ENCODE measurements at regions not wholly inside any gene's neighbourhood (a gene's known extent, or its start where the extent isn't known, plus 50 kb on each side); places are given as distances from the start of the nearest gene placed in this dataset.

- TF ChIP-seq CTCF (tag by site-specific recombination; IDR thresholded peaks at IDR 0.05) = no peak
- TF ChIP-seq ZBTB49 (tag by site-specific recombination; IDR thresholded peaks at IDR 0.05; ENCODE audit: low read depth) = no peak
- no peak for TF ChIP-seq ZNF513 (tag by site-specific recombination; IDR thresholded peaks at IDR 0.05)
- TF ChIP-seq ZNF121 (tag by site-specific recombination; IDR thresholded peaks at IDR 0.05) = no peak
Measured at GRCh38 chr10:28995497-28995896, 293.4 kb upstream of the LYZL1 start.
